SK-MEL-5 (cell line): ENCODE measurements at regions not wholly inside any gene's neighbourhood (a gene's known extent, or its start where the extent isn't known, plus 50 kb on each side); places are given as distances from the start of the nearest gene placed in this dataset.

Experiments used
- DNase-seq: peaks from one replicate; pipeline ENCODE4 v3.0.0-alpha.2; 2016; ENCODE audit warnings: low read depth, low spot score
- in situ Hi-C: cut with HindIII; loops from 2 replicates; pipeline ENCODE4 v1.10.0; 2016; ENCODE audit warnings: low sequenced_read_pairs, high pct_unique_total_duplicates, low pct_unique_long_range_greater_than_20kb

DNA sequence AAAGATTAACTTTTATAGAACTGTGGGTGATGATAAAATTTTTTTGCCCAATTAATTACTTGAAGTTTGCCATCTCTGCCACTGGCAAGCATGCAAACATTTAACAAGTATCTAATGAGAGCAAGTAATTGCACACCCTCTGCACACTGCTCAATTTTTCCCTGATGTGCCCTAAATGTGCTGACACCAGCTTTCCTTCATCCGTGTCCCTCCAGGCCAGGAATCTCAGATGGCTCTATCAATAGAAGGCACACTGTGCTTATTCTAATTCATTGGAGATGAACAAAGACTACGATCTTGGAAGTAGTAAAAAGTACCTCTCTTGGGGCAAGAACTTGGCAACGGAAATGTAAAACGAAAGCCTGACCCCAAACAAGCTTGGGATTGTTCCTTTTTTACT, 212.1 kb downstream of the GPR37 start:
- in situ Hi-C loops: no loop called here
- DNase-seq: no peak

GRCh38 chr7:124552217-124552616, 213.4 kb downstream of the GPR37 start:
- in situ Hi-C loops: no loop called here
- no peak for DNase-seq

DNA sequence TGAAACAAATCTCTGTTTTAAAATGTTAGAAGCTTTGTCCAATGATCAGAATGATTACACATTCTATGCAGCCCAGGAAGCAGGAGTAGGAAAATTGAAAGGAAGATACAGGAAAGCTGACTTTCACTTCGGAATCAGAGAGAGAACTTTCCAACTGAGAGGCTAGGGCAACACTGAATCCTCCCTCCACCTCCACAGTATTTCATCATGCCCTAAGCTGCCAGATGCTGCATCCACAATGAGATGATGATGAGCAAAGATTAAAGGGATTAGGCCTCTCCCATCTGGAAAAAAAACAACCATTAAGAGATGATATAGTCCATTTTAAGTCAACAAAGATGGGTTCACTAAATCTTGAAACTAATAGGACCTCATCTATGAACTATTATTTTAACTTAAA, 215.6 kb downstream of the GPR37 start:
- in situ Hi-C loops: no loop called here
- peak; percentile 28 for DNase-seq

DNA sequence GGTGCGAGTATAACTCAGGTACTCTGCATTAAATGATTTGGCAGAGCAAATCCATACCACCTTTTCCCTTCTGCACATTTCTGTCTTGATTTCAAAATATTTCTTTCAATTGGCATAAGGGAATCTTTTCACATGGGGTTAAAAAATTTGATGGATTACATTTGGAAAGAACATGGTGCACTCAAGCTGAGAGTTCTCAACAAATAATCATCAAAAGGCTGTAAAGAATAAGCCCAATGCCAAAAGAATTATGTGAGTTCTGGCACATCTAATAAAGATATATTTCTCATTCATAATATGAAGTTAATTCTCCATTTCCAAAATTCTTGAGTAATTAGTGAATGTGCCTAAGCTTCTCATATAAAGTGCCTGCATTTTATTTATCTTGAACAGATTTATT, 223.1 kb downstream of the GPR37 start:
- DNase-seq: no peak
- in situ Hi-C loops: no loop called here

- in situ Hi-C loops: no loop called here
- DNase-seq: no peak
Measured at GRCh38 chr7:124536156-124536762, 229.3 kb downstream of the GPR37 start.

GRCh38 chr7:124532166-124532565, 233.4 kb downstream of the GPR37 start:
- in situ Hi-C loops: no loop called here
- DNase-seq: no peak

DNA sequence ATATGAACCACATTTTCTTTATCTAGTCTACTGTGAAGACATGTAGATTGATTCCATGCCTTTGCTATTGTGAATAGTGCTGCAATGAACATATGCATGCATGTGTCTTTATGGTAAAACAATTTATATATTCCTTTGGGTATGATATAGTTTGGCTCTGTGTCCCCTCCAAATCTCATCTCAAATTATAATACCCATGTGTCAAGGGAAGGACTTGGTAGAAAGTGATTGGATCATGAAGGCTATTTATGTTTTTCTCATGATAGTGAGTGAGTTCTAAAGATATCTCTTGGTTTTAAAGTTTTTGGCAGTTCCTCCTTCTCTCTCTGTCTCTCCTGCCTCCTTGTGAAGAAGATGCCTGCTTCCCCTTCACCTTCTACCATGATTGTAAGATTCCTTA, 248.7 kb downstream of the GPR37 start:
- no peak for DNase-seq
- in situ Hi-C loops: no loop called here

DNA sequence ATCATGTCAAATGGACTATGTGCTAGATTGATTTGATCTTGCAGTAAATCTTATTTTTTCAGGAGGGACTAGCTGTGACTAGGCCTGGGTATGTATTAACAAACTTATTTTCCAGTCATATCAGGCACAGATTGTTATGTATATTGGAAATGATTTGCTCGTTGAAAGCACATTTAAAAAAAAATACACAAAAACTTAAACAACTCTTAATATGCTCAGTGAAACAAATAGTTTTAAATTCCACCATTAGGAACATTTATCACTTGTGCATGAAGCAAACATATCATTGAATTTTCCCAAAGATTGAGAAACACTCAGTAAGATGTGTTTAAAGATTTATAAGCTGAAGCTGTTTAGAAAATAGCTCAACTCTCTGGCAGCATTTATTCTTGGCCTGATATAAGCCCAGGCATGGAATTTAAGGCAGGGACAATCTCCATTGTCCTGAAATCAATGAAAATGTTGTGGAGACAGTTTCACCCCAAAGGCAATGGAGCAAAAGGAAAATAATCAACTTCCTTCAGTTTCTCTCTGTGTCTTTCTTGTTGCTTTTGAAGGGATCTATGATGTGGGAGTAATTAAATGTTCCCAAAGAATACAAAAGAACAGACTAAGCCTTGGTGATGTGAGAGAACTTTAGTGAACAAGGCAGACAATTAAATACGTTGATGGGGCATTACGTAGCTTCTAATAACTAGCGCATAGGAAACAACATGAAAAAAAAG, 250.3 kb downstream of the GPR37 start:
- in situ Hi-C loops: no loop called here
- no peak for DNase-seq

DNA sequence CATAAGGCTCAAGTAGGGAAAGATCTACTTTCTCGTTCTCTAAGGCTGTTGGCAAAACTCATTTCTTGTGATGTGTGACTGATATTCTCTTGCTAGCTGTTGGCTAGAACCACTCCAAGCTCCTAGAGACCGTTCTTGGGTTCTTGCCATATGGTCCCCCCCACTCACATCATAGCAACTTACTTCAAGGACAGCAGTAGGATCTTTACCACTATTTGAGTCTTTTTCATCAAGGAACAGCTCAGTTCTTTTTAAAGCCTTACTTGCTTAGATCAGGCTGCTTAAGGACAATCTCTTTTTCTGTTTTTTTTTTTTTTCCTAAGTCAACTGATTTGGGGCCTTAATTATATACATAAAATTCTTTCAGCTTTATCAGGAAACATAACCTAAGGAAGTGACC, 251.1 kb downstream of the GPR37 start:
- in situ Hi-C loops: no loop called here
- DNase-seq: no peak

DNA sequence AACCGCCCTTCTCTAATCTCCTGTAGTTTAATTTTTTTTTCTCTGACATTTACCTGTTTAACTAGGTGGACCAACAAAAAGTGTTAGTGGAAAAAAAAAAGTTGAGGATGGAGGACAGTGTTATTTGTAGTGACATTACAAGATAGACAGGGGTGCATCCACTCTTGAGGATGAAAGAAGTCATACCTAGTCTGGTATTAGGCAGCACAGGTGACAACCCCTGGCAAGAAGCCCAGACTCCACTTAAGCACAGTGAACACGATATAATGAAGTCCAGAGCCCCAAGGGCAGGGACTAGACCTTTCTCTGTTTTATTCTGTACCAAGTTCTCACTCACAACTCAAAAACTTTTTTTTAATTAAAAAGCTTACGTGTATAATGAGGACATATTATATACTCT, 268.4 kb downstream of the GPR37 start:
- no peak for DNase-seq
- in situ Hi-C loops: no loop called here

- in situ Hi-C loops: no loop called here
- no peak for DNase-seq
Measured at GRCh38 chr7:124489925-124490324, 275.7 kb downstream of the GPR37 start.

- DNase-seq: no peak
- in situ Hi-C loops: no loop called here
Measured at GRCh38 chr7:124489082-124489819, 276.3 kb downstream of the GPR37 start.

- in situ Hi-C loops: no loop called here
- no peak for DNase-seq
Measured at GRCh38 chr7:124482229-124482628, 283.4 kb downstream of the GPR37 start.

DNA sequence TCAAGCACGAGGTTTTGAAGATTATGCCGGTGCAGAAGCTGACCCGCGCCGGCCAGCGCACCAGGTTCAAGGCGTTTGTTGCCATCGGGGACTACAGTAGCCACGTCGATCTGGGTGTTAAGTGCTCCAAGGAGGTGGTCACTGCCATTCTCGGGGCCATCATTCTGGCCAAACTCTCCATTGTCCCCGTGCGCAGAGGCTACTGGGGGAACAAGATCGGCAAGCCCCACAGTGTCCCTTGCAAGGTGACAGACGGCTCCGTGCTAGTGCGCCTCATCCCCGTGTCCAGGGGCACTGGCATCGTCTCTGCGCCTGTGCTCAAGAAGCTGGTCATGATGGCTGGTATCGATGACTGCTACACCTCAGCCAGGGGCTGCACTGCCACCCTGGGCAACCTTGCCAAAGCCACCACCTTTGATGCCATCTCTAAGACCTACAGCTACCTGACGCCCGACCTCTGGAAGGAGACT, 284.7 kb downstream of the GPR37 start:
- DNase-seq: no peak
- in situ Hi-C loops: no loop called here

DNA sequence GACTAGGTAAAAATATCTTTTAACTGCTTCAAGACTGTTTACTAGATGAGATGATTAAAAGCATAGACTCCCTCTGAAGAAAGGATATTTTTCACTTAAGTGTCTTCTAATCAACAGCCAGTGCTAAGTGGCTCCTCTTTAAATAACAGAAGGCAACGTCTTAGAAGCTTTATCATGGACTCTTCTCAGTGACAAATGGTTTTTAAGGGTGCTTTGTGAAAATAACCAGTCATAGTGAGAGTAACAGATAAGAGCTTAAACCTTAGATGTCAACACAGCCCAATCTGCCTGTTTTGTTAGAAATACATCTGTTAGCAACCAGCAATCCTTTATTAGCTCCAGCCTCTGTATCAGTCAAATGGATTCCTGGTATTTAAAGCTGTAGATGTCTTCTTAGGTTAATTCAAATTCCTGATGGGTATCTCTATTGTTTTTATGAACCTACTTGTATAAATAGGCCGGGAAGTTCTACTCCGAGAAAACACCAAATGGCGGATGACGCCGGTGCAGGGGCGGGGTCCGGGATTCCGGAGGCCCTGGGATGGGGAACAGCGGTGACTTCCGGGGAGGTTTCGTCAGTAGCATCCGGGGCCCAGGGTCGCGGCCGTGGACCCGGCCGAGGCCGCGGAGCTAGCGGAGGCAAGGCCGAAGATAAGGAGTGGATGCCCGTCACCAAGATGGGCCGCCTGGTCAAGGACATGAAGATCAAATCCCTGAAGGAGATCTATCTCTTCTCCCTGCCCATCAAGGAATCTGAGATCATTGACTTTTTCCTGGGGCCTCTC, 285.4 kb downstream of the GPR37 start:
- no peak for DNase-seq
- in situ Hi-C loops: no loop called here

GRCh38 chr7:124462249-124462648, 303.3 kb downstream of the GPR37 start:
- no peak for DNase-seq
- in situ Hi-C loops: no loop called here

DNA sequence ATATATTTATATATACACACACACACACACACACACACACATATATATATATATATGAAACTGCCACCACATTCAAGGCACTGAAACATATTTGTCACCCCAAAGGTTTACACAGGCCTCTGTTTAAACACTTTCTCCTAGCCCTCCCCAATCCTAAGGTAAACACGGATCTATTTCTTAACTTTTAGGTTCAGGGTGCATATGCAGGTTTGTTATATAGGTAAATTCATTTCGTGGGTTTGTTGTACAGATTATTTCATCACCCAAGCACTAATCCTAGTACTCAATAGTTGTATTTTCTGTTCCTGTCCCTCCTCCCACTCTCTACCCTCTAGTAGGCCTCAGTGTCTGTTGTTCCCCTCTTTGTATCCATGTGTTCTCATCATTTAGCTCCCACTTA, 305.0 kb downstream of the GPR37 start:
- DNase-seq: no peak
- in situ Hi-C loops: no loop called here

GRCh38 chr7:124460056-124460450, 305.5 kb downstream of the GPR37 start:
- in situ Hi-C loops: no loop called here
- DNase-seq: no peak
